A673 (cell line): ENCODE measurements at regions not wholly inside any gene's neighbourhood (a gene's known extent, or its start where the extent isn't known, plus 50 kb on each side); places are given as distances from the start of the nearest gene placed in this dataset.
"Not testable (repeated sequence)": the region's sequence is repeated elsewhere in the genome, so short reads cannot be mapped to it uniquely, and the experiment has no call there.

Experiments used
- BruUV-seq: library from RNA; stranded (reverse); fragments of 400-500 nt; replicated peaks from 2 replicates; lab custom pipeline; 2021; lab: Mats Ljungman, UMichigan
- CTCF ChIA-PET: fragments of 300-600 bp; sonication (Branson Sonifier 250); formaldehyde crosslinking; loops from one replicate; lab custom pipeline; 2022; ENCODE audit warnings: antibody characterized with exemption; lab: Charles Lee
- POLR2A ChIA-PET: fragments of 300-600 bp; sonication (Branson Sonifier 250); formaldehyde crosslinking; loops from one replicate; lab custom pipeline; 2022; ENCODE audit warnings: antibody characterized with exemption; ENCODE audit not compliant: low non-redundant PET; lab: Charles Lee
- DNase-seq: peaks from one replicate; pipeline ENCODE4 v3.0.0-alpha.2; 2015; ENCODE audit warnings: low spot score
- H3K27ac ChIP-seq: fragments of 200-600 bp; sonication (generic); 2 replicates; pipeline ENCODE4 v1.5.1; 2016; ENCODE audit warnings: mixed run types, low read depth, mild to moderate bottlenecking, mixed read lengths, antibody characterized with exemption, low read length; ENCODE audit not compliant: poor library complexity, severe bottlenecking
- H3K27me3 ChIP-seq: fragments of 200-600 bp; sonication (generic); replicated peaks from 2 replicates; pipeline ENCODE4 v1.6.1; 2017; ENCODE audit warnings: mixed run types, low read depth, mild to moderate bottlenecking, mixed read lengths, antibody characterized with exemption, low read length; ENCODE audit not compliant: insufficient read depth, poor library complexity
- H3K36me3 ChIP-seq: fragments of 200-600 bp; sonication (generic); 2 replicates; pipeline ENCODE4 v1.6.1; 2016; ENCODE audit warnings: mixed run types, mild to moderate bottlenecking, mixed read lengths, antibody characterized with exemption, low read length; ENCODE audit not compliant: insufficient read depth, poor library complexity, severe bottlenecking
- H3K4me1 ChIP-seq: fragments of 200-600 bp; sonication (generic); 2 replicates; pipeline ENCODE4 v1.6.1; 2017; ENCODE audit warnings: mixed run types, mild to moderate bottlenecking, mixed read lengths, antibody characterized with exemption, low read length; ENCODE audit not compliant: insufficient read depth, poor library complexity, severe bottlenecking
- H3K4me3 ChIP-seq: fragments of 200-600 bp; sonication (generic); 2 replicates; pipeline ENCODE4 v1.5.1; 2016; ENCODE audit warnings: low read depth, mixed run types, mild to moderate bottlenecking, mixed read lengths, low read length; ENCODE audit not compliant: poor library complexity, severe bottlenecking
- H3K9me3 ChIP-seq: fragments of 200-600 bp; sonication (generic); 2 replicates; pipeline ENCODE4 v1.6.1; 2016; ENCODE audit warnings: mixed run types, low read depth, mild to moderate bottlenecking, mixed read lengths, antibody characterized with exemption, low read length; ENCODE audit not compliant: poor library complexity, severe bottlenecking
- EZH2 ChIP-seq: fragments of 200-600 bp; sonication (generic); IDR thresholded peaks from 2 replicates; pipeline ENCODE4 v1.6.1; 2017; ENCODE audit warnings: borderline replicate concordance, low read depth, mild to moderate bottlenecking, mixed read lengths, antibody characterized with exemption, low read length; ENCODE audit not compliant: poor library complexity, severe bottlenecking
- intact Hi-C: fragments of 100-400 bp; cut with micrococcal nuclease; formaldehyde crosslinking; loops from one replicate; pipeline ENCODE4 v1.10.0; 2022; ENCODE audit not compliant: unreplicated experiment
- TF ChIP-seq, protein P1 (sequence below): fragments of 300-800, 200-600 bp; sonication (generic); conservative IDR thresholded peaks from 2 replicates; pipeline ENCODE4 v1.5.1; 2017; ENCODE audit warnings: low read depth, mild to moderate bottlenecking, antibody characterized with exemption, low read length, moderate library complexity, mixed read lengths

DNA sequence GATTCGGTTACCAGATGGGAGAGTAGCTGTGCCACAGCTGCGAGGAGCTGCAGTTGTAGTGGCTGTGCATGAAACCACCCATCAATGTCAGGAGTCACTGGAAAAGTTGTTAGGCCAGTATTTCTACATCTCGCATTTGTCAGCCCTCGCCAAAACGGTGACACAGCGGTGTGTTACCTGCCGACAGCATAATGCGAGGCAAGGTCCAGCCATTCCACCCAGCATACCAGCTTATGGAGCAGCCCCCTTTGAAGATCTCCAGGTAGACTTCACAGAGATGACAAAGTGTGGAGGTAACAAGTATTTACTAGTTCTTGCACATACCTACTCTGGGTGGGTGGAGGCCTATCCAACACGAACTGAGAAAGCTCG is 82.8 kb upstream of the TANC1 start:
- intact Hi-C loops, POLR2A ChIA-PET, BruUV-seq: not testable (repeated sequence)

DNA sequence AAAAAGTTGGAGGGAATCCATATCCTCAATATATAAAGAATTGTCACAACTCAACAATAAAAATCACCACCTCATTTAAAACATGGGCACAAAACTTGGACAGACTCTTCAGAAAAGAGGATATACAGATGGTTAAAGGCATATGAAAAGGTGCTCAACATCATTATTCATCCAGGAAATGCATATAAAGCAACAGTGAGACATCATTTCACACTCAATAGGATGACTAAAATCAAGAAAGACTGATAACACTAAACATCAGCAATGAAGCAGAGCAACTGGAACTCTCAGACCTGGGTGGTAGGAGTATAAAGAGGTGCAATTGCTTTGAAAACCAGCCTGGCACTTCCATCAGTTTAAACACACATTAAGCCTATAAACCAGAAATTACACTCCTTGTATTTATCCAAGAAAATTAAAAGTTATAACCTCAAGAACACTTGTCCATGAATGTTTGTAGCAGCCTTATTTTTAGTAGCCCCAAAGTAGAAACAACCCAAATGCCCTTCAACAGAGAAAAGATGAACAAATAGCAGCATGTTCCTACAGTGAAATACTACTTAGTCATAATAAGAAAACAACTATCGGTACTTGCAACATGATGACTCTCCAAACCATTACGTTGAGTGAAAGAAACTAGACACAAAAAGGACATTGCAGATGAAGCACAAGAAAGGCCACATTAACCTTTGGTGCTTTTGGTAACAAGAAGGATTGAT is 79.1 kb upstream of the TANC1 start:
- no peak for TF ChIP-seq EZH2
- TF ChIP-seq, protein P1, sequence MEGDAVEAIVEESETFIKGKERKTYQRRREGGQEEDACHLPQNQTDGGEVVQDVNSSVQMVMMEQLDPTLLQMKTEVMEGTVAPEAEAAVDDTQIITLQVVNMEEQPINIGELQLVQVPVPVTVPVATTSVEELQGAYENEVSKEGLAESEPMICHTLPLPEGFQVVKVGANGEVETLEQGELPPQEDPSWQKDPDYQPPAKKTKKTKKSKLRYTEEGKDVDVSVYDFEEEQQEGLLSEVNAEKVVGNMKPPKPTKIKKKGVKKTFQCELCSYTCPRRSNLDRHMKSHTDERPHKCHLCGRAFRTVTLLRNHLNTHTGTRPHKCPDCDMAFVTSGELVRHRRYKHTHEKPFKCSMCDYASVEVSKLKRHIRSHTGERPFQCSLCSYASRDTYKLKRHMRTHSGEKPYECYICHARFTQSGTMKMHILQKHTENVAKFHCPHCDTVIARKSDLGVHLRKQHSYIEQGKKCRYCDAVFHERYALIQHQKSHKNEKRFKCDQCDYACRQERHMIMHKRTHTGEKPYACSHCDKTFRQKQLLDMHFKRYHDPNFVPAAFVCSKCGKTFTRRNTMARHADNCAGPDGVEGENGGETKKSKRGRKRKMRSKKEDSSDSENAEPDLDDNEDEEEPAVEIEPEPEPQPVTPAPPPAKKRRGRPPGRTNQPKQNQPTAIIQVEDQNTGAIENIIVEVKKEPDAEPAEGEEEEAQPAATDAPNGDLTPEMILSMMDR: no peak
- no peaks in the 10 kb centered on the region for H3K27me3 ChIP-seq
- H3K4me1 ChIP-seq: no peaks in the 10 kb centered on the region
- CTCF ChIA-PET: no interaction called here
- H3K9me3 ChIP-seq: no peaks in the 10 kb centered on the region
- POLR2A ChIA-PET: no interaction called here
- no peak overlapping the region for H3K27ac ChIP-seq
- DNase-seq: no peak
- intact Hi-C loops: no loop called here
- H3K4me3 ChIP-seq: no peak overlapping the region
- H3K36me3 ChIP-seq: no peaks in the 10 kb centered on the region
- BruUV-seq: no TSS peak

More for the DNA sequence above, 82.8 kb upstream of the TANC1 start:
- H3K27me3 ChIP-seq, CTCF ChIA-PET, H3K27ac ChIP-seq, H3K4me1 ChIP-seq, H3K4me3 ChIP-seq, H3K36me3 ChIP-seq, H3K9me3 ChIP-seq, DNase-seq: not testable (repeated sequence)

DNA sequence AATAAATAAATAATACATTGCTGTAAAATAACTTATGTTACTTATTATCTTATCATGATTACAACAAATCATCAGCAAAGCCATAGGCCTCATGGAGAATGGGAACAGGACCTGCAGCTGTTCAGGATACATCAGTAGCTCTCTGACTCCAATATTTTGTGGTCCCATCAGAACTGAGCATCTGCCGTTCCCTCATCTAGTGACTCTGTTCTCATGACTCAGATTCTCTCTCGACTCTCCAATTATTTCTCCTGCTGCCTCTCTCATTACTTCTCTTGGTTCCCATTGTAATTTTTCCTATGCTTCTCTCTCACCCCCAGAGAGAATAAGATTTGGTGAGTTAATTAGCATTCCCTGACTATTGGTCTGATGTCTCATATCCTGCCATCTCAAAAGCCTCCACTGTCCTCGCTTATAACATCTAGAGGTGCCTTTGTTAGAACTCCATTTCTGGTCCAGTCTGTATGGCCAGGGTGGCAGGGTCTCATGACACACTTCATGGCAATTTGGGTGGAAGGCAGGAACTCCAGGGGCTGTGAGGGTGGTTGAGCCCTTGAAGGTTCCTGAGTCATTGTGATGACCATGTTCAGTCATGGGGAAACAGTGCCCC is 78.0 kb upstream of the TANC1 start:
- POLR2A ChIA-PET: no interaction called here

More for the DNA sequence above, 78.0 kb upstream of the TANC1 start:
- no TSS peak for BruUV-seq
- Histone ChIP-seq H3K36me3 (no peaks in the 10 kb centered on the region), H3K27ac (no peak overlapping the region), H3K4me3 (no peak overlapping the region), H3K9me3 (no peaks in the 10 kb centered on the region), H3K4me1 (no peaks in the 10 kb centered on the region), H3K27me3 (no peaks in the 10 kb centered on the region)
- DNase-seq: no peak
- intact Hi-C loops: no loop called here
- TF ChIP-seq, protein P1: no peak
- TF ChIP-seq EZH2: no peak
- CTCF ChIA-PET: no interaction called here
